K562 (cell line): ENCODE measurements at regions not wholly inside any gene's neighbourhood (a gene's known extent, or its start where the extent isn't known, plus 50 kb on each side); places are given as distances from the start of the nearest gene placed in this dataset.

Source experiments
- ATAC-seq: fragments of 200-7000 bp; cut with Tn5 transposase; 3 replicates; pipeline ENCODE4 v1.9.1; 2020; ENCODE audit warnings: moderate library complexity
- BruUV-seq: library from RNA; stranded (reverse); fragments of 400-500 nt; replicated peaks from 2 replicates; lab custom pipeline; 2021; lab: Mats Ljungman, UMichigan
- CTCF ChIA-PET: fragments of 300-600 bp; formaldehyde crosslinking; extraction: SDS; loops from one replicate; lab custom pipeline; 2021; ENCODE audit warnings: low intra/inter-chr PET ratio; lab: Yijun Ruan, JAX
- POLR2A ChIA-PET: fragments of 300-600, 350-650 bp; sonication (Branson Sonifier 250); formaldehyde crosslinking; extraction: SDS; loops from one replicate; lab custom pipeline; 2021; ENCODE audit warnings: antibody characterized with exemption, inconsistent platforms; lab: Yijun Ruan, JAX
- DNase-seq, 4 experiments: peaks; one replicate each; pipeline versions ENCODE4 v3.0.0 to v3.0.0-alpha.2; 2011 to 2018; ENCODE audit warnings: low spot score in 3 of 4, mixed read lengths in 3 of 4; ENCODE audit errors: extremely low read depth in 1 of 4
- FAIRE-seq: peaks from 2 replicates; lab custom pipeline; 2011; peaks lifted over from hg19 to GRCh38; lab: Jason Lieb, UNC
- H2AFZ ChIP-seq: 2 replicates; pipeline ENCODE4 v1.6.0; 2011; ENCODE audit warnings: low read depth, low read length, control low read depth, inconsistent platforms
- H3K27ac ChIP-seq: fragments of 200-600 bp; 3 replicates; pipeline ENCODE4 v1.8.0; 2011; ENCODE audit warnings: low read depth, mild to moderate bottlenecking, control low read depth, inconsistent platforms, low read length, moderate library complexity, mixed read lengths; ENCODE audit errors: extremely low read depth
- H3K27me3 ChIP-seq, 2 experiments: fragments of 300-600 bp in 1 of 2; 2 replicates in 1 of 2; 3 replicates in 1 of 2; pipeline versions ENCODE4 v1.6.0 to v1.8.0; 2011; ENCODE audit warnings: inconsistent platforms in 2 of 2, low read length in 2 of 2, mild to moderate bottlenecking in 1 of 2, mixed read lengths in 1 of 2, moderate library complexity in 1 of 2; ENCODE audit not compliant: control insufficient read depth in 2 of 2, insufficient read depth in 2 of 2
- H3K36me3 ChIP-seq: fragments of 300-600 bp; 3 replicates; pipeline ENCODE4 v1.8.0; 2011; ENCODE audit warnings: mild to moderate bottlenecking, low read length, inconsistent platforms; ENCODE audit not compliant: control insufficient read depth, insufficient read depth
- H3K4me1 ChIP-seq, 2 experiments: fragments of 200-600 bp in 1 of 2; replicated peaks in 1 of 2; 2 replicates in 1 of 2; 3 replicates in 1 of 2; pipeline versions ENCODE4 v1.5.1 to v1.8.0; 2011; ENCODE audit warnings: inconsistent platforms in 2 of 2, low read length in 2 of 2, mild to moderate bottlenecking in 1 of 2, mixed read lengths in 1 of 2, moderate library complexity in 1 of 2; ENCODE audit not compliant: control insufficient read depth in 2 of 2, insufficient read depth in 2 of 2
- H3K4me2 ChIP-seq: 2 replicates; pipeline ENCODE4 v1.6.1; 2011; ENCODE audit warnings: low read length, control low read depth, inconsistent platforms, mixed read lengths; ENCODE audit not compliant: insufficient read depth
- H3K4me3 ChIP-seq: fragments of 200-600 bp; sonication (generic), shearing (Covaris generic); 2 replicates; pipeline ENCODE4 v1.5.1; 2016; ENCODE audit warnings: control low read depth, inconsistent platforms
- H3K79me2 ChIP-seq: fragments of 200-600 bp; 3 replicates; pipeline ENCODE4 v1.8.0; 2011; ENCODE audit warnings: low read length, inconsistent platforms; ENCODE audit not compliant: control insufficient read depth, insufficient read depth
- H3K9ac ChIP-seq, 2 experiments: 2 replicates each; pipeline versions ENCODE4 v1.6.0 to v1.6.1; 2011; ENCODE audit warnings: low read depth in 2 of 2, low read length in 2 of 2, control low read depth in 1 of 2, inconsistent platforms in 1 of 2, mild to moderate bottlenecking in 1 of 2, mixed read lengths in 1 of 2; ENCODE audit not compliant: insufficient read depth in 1 of 2
- H3K9me1 ChIP-seq: one replicate; pipeline ENCODE4 v1.6.0; 2011; ENCODE audit warnings: inconsistent platforms, mild to moderate bottlenecking, low read length, moderate library complexity; ENCODE audit not compliant: control insufficient read depth, insufficient read depth
- H3K9me3 ChIP-seq: replicated peaks from 2 replicates; pipeline ENCODE4 v1.5.1; 2011; ENCODE audit warnings: low read depth, low read length, inconsistent platforms; ENCODE audit not compliant: control insufficient read depth, insufficient read depth
- H4K20me1 ChIP-seq: replicated peaks from 2 replicates; pipeline ENCODE4 v1.6.1; 2011; ENCODE audit warnings: low read length, inconsistent platforms, mixed read lengths; ENCODE audit not compliant: control insufficient read depth, insufficient read depth
- ARID3A ChIP-seq: IDR thresholded peaks from 2 replicates; pipeline ENCODE4 v1.6.1; 2012; ENCODE audit warnings: low read depth, low read length, improper control_type of control experiment, borderline replicate concordance
- CHD4 ChIP-seq: fragments of 200-600 bp; sonication (generic); IDR thresholded peaks from 3 replicates; pipeline ENCODE4 v1.6.1; 2012; ENCODE audit warnings: low read depth, mild to moderate bottlenecking, mixed read lengths, low read length, inconsistent platforms; ENCODE audit not compliant: insufficient read depth, insufficient replicate concordance, poor library complexity, severe bottlenecking
- ERF ChIP-seq: fragments of 450-650 bp; formaldehyde crosslinking; IDR thresholded peaks from 2 replicates; pipeline ENCODE4 v1.4.0; 2020; ENCODE audit warnings: mild to moderate bottlenecking, mixed read lengths
- FIP1L1 ChIP-seq: fragments of 200-400 bp; formaldehyde crosslinking; IDR thresholded peaks from 2 replicates; pipeline ENCODE4 v1.6.1; 2018; ENCODE audit warnings: mild to moderate bottlenecking, low read depth, low read length; ENCODE audit not compliant: poor library complexity, severe bottlenecking
- FUS ChIP-seq: fragments of 200-400 bp; formaldehyde crosslinking; optimal IDR thresholded peaks from 2 replicates; pipeline ENCODE3; 2017; ENCODE audit warnings: low read depth, low read length
- HMG20B ChIP-seq: fragments of 250-450 bp; sonication (Bioruptor Pico); IDR thresholded peaks from 2 replicates; pipeline ENCODE4 v1.5.0; 2021; ENCODE audit warnings: mild to moderate bottlenecking
- ILK ChIP-seq: fragments of 450-650 bp; IDR thresholded peaks from 2 replicates; pipeline ENCODE4 v1.6.1; 2016; ENCODE audit warnings: missing genetic modification characterization, low read depth, mild to moderate bottlenecking, missing compliant biosample characterization, moderate library complexity, borderline replicate concordance
- RBM22 ChIP-seq: fragments of 200-400 bp; formaldehyde crosslinking; IDR thresholded peaks from 2 replicates; pipeline ENCODE4 v1.6.1; 2018; ENCODE audit warnings: low read length, low read depth; ENCODE audit not compliant: poor library complexity, severe bottlenecking
- RERE ChIP-seq: sonication (generic); formaldehyde crosslinking; IDR thresholded peaks from 2 replicates; pipeline ENCODE4 v1.8.0; 2023; ENCODE audit warnings: missing genetic modification reagents, mild to moderate bottlenecking, borderline replicate concordance
- TEAD4 ChIP-seq, 2 experiments: sonication (generic) in 1 of 2; formaldehyde crosslinking in 1 of 2; IDR thresholded peaks; 2 replicates each; pipeline versions ENCODE4 v1.6.1 to v1.8.0; 2012 to 2022; ENCODE audit warnings: borderline replicate concordance in 1 of 2, inconsistent platforms in 1 of 2, low read length in 1 of 2, mild to moderate bottlenecking in 1 of 2, missing genetic modification reagents in 1 of 2
- TRIM28 ChIP-seq: fragments of 450-650 bp; IDR thresholded peaks from 2 replicates; pipeline ENCODE4 v1.6.1; 2017
- ZBTB8A ChIP-seq: fragments of 450-650 bp; IDR thresholded peaks from 2 replicates; pipeline ENCODE4 v1.6.1; 2018; ENCODE audit warnings: mild to moderate bottlenecking, moderate library complexity; ENCODE audit not compliant: partially characterized antibody
- WGBS: fragments of 100-300 bp; shearing (Covaris generic); methylation state at CpG from one replicate; pipeline ENCODE4 v1.1.6; 2016; ENCODE audit warnings: low coverage, mixed read lengths; ENCODE audit not compliant: insufficient coverage; ENCODE audit errors: missing lambda C conversion rate; 5-methylcytosine and 5-hydroxymethylcytosine counted together
- in situ Hi-C: fragments of 300-500 bp; cut with MboI; formaldehyde crosslinking; loops from 4 replicates; pipeline ENCODE4 v1.15.0; 2018; ENCODE audit warnings: inconsistent platforms, mixed read lengths
- intact Hi-C: fragments of 100-400 bp; cut with micrococcal nuclease; formaldehyde crosslinking; loops from 2 replicates; pipeline ENCODE4 v1.14.2; 2022

- Histone ChIP-seq H3K4me1 (no peaks in the 10 kb centered on the region), H4K20me1 (no peaks in the 10 kb centered on the region), H3K9me3 (no peaks in the 10 kb centered on the region), H3K36me3 (no peaks in the 10 kb centered on the region), H3K27ac (no peak overlapping the region), H3K9ac (no peak overlapping the region), H3K9me1 (no peaks in the 10 kb centered on the region), H3K4me2 (no peak overlapping the region), H3K4me3 (no peak overlapping the region), H2AFZ (no peak overlapping the region), H3K79me2 (no peaks in the 10 kb centered on the region), H3K27me3 (no peaks in the 10 kb centered on the region)
- WGBS, result 0% methylated on average over 1 of the region's 1 CpG
- in situ Hi-C loops, result no loop called here
- DNase-seq (no peak), FAIRE-seq (no peak), ATAC-seq (no peak)
- BruUV-seq, result no TSS peak
- ChIA-PET CTCF (no interaction called here), POLR2A (no interaction called here)
- intact Hi-C loops, result no loop called here
- no peak for TF ChIP-seq FUS
- TF ChIP-seq ERF (CRISPR knock-in tag), result no peak
- TF ChIP-seq FIP1L1, result no peak
- TF ChIP-seq TEAD4 (IDR thresholded peaks at IDR 0.05; ENCODE audit: low read length), result no peak
- TF ChIP-seq TEAD4 (CRISPR knock-in tag; IDR thresholded peaks at IDR 0.05; ENCODE audit: borderline replicate concordance), result no peak
- no peak for TF ChIP-seq ARID3A
- TF ChIP-seq RBM22, result no peak
- TF ChIP-seq RERE (CRISPR knock-in tag), result no peak
- TF ChIP-seq HMG20B (CRISPR knock-in tag), result no peak
- TF ChIP-seq TRIM28, result no peak
- TF ChIP-seq ZBTB8A, result no peak
- TF ChIP-seq ILK (tag), result no peak
- TF ChIP-seq CHD4, result no peak
Measured at GRCh38 chr14:22297376-22297775, 291.6 kb downstream of the DAD1 start.
